ENCODE measurements at regions not wholly inside any gene's neighbourhood (a gene's known extent, or its start where the extent isn't known, plus 50 kb on each side); places are given as distances from the start of the nearest gene placed in this dataset.

GRCh38 chr10:43000651-43001426 is 76.0 kb upstream of the RET start:
- peak; percentile 86 for DNase-seq (ENCODE audit: low read depth)
- no peak overlapping the region for H3K4me3 ChIP-seq (ENCODE audit: low read depth, low read length)
- TF ChIP-seq, protein P1, sequence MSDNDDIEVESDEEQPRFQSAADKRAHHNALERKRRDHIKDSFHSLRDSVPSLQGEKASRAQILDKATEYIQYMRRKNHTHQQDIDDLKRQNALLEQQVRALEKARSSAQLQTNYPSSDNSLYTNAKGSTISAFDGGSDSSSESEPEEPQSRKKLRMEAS (IDR thresholded peaks at IDR 0.05; ENCODE audit: low read depth, low read length), result peak; percentile 40; the same call in 1 of the 2 replicates
- TF ChIP-seq POLR2A (IDR thresholded peaks at IDR 0.05; ENCODE audit: extremely low read depth, insufficient read length), result no peak
- peak; percentile 66 for TF ChIP-seq MYC (IDR thresholded peaks at IDR 0.05; ENCODE audit: low read depth, low read length)
- TF ChIP-seq, protein P2, sequence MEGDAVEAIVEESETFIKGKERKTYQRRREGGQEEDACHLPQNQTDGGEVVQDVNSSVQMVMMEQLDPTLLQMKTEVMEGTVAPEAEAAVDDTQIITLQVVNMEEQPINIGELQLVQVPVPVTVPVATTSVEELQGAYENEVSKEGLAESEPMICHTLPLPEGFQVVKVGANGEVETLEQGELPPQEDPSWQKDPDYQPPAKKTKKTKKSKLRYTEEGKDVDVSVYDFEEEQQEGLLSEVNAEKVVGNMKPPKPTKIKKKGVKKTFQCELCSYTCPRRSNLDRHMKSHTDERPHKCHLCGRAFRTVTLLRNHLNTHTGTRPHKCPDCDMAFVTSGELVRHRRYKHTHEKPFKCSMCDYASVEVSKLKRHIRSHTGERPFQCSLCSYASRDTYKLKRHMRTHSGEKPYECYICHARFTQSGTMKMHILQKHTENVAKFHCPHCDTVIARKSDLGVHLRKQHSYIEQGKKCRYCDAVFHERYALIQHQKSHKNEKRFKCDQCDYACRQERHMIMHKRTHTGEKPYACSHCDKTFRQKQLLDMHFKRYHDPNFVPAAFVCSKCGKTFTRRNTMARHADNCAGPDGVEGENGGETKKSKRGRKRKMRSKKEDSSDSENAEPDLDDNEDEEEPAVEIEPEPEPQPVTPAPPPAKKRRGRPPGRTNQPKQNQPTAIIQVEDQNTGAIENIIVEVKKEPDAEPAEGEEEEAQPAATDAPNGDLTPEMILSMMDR (IDR thresholded peaks at IDR 0.05; ENCODE audit: low read depth, low read length), result no peak

DNA sequence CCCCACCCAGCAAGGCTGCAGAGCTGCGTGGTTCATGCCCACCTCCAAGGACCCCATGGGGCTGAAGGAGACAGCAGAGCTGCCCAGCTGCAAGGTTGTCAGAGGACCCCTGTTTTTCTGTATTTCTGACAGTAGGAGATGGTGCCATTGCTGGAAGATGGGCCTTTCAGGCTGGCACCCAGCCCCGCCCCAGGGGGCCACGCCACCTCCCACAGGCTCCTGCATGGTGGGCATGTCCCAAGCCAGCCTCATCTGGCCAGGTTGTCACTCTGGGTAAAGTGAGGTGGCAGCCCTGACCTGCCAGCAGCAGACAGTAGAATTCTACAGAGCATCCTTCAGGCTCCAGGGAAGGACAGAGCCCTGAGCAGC is 75.5 kb upstream of the RET start:
- no peak overlapping the region for H3K4me3 ChIP-seq (ENCODE audit: low read depth, low read length)
- no peak for DNase-seq (ENCODE audit: low read depth)
- TF ChIP-seq POLR2A (IDR thresholded peaks at IDR 0.05; ENCODE audit: extremely low read depth, insufficient read length), result no peak
- TF ChIP-seq, protein P1 (IDR thresholded peaks at IDR 0.05; ENCODE audit: low read depth, low read length), result no peak
- no peak for TF ChIP-seq MYC (IDR thresholded peaks at IDR 0.05; ENCODE audit: low read depth, low read length)
- TF ChIP-seq, protein P2 (IDR thresholded peaks at IDR 0.05; ENCODE audit: low read depth, low read length), result no peak

GRCh38 chr10:43002596-43002995 is 74.3 kb upstream of the RET start:
- TF ChIP-seq POLR2A (IDR thresholded peaks at IDR 0.05; ENCODE audit: extremely low read depth, insufficient read length) (no peak), MYC (IDR thresholded peaks at IDR 0.05; ENCODE audit: low read depth, low read length) (no peak)
- TF ChIP-seq, protein P2 (IDR thresholded peaks at IDR 0.05; ENCODE audit: low read depth, low read length), result no peak
- TF ChIP-seq, protein P1 (IDR thresholded peaks at IDR 0.05; ENCODE audit: low read depth, low read length), result no peak
- DNase-seq (ENCODE audit: low read depth), result no peak
- no peak overlapping the region for H3K4me3 ChIP-seq (ENCODE audit: low read depth, low read length)

- DNase-seq (ENCODE audit: low read depth), result no peak
- H3K4me3 ChIP-seq (ENCODE audit: low read depth, low read length), result no peak overlapping the region
- TF ChIP-seq POLR2A (IDR thresholded peaks at IDR 0.05; ENCODE audit: extremely low read depth, insufficient read length), result no peak
- TF ChIP-seq MYC (IDR thresholded peaks at IDR 0.05; ENCODE audit: low read depth, low read length), result no peak
- TF ChIP-seq, protein P2 (IDR thresholded peaks at IDR 0.05; ENCODE audit: low read depth, low read length), result no peak
- TF ChIP-seq, protein P1 (IDR thresholded peaks at IDR 0.05; ENCODE audit: low read depth, low read length), result no peak
Observed at GRCh38 chr10:43006490-43006889, 70.4 kb upstream of the RET start.

DNA sequence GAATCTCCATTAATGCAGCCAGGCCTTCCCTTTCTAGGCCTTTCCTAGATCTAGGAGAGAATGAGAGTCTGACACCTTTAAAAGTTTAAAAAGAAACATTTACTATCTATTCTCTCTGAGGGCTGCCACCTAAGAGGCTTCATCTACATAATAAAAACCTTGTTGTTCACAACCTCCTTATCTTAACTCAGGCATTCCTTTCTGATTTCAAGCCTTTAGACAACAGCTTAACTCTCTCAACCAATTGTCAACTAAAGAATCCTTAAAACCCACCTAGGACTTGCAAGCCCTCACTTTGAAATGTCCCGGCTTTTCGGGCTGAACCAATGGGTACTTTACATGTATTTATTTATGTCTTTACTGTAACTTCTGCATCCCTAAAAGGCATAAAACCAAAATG is 64.3 kb upstream of the RET start:
- H3K4me3 ChIP-seq (ENCODE audit: low read depth, low read length), result no peak overlapping the region
- TF ChIP-seq MYC (IDR thresholded peaks at IDR 0.05; ENCODE audit: low read depth, low read length) (no peak), POLR2A (IDR thresholded peaks at IDR 0.05; ENCODE audit: extremely low read depth, insufficient read length) (no peak)
- TF ChIP-seq, protein P1 (IDR thresholded peaks at IDR 0.05; ENCODE audit: low read depth, low read length), result no peak
- TF ChIP-seq, protein P2 (IDR thresholded peaks at IDR 0.05; ENCODE audit: low read depth, low read length), result no peak
- no peak for DNase-seq (ENCODE audit: low read depth)
